Esophagus squamous epithelium (tissue), 4 donors: ENCODE measurements at regions not wholly inside any gene's neighbourhood (a gene's known extent, or its start where the extent isn't known, plus 50 kb on each side); places are given as distances from the start of the nearest gene placed in this dataset.

Experiments used
- CTCF ChIP-seq, 6 experiments: fragments of 450-650 bp in 4 of 6; fragments of 200-600 bp in 2 of 6; sonication (generic) in 2 of 6; IDR thresholded peaks; one replicate each; pipeline ENCODE4 v1.5.1; 2016 to 2019; ENCODE audit warnings: antibody characterized with exemption in 6 of 6, mild to moderate bottlenecking in 4 of 6, moderate library complexity in 4 of 6
- POLR2A ChIP-seq, 4 donors: fragments of 450-650 bp; IDR thresholded peaks; one replicate each; pipeline ENCODE4 v1.6.1; 2017; ENCODE audit warnings: antibody characterized with exemption in 4 of 4, mild to moderate bottlenecking in 4 of 4, moderate library complexity in 3 of 4

GRCh38 chr9:106233116-106233515, 538.8 kb downstream of the TMEM38B start:
- no peak for TF ChIP-seq POLR2A (IDR thresholded peaks at IDR 0.05)
- no peak for TF ChIP-seq CTCF (IDR thresholded peaks at IDR 0.05)
